GM18508 (cell line): ENCODE measurements at regions not wholly inside any gene's neighbourhood (a gene's known extent, or its start where the extent isn't known, plus 50 kb on each side); places are given as distances from the start of the nearest gene placed in this dataset.
"Not testable (repeated sequence)": the region's sequence is repeated elsewhere in the genome, so short reads cannot be mapped to it uniquely, and the experiment has no call there.

Experiments
- ATAC-seq: cut with Tn5 transposase; IDR thresholded peaks from one replicate; pipeline ENCODE4 v1.9.1; 2021; ENCODE audit warnings: moderate number of reproducible peaks; ENCODE audit not compliant: insufficient read depth, unreplicated experiment

DNA sequence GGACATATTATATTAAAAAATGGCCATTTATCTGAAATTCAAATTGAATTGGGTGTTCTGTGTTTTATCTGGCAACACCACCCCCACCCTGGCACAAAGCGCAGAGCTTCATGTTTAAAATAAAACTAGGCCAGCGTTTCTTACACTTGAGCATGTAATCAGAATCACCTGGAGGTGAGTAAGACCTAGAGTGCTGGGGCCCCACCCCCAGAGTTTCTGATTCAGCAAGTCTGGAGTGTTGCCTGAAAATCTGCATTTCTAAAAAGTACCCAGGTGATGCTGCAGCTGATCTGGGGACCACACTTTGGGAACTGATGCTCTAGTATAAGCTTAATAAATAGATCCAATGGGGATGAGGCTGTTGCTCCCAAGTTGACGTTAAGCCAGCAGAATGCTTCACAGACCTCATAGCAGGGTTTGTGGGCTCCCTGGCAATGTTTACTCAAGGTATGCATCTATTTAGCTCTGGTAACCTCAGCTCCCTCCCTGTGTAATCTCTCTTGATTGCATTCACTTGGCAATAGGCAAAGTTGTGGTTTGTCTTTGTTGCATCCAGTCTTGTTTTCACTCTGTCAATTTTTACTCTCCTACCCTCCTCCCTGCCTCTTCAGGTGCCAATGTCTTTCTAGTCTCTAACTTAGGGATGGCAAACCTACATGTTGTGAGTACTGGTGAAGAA lies 99.8 kb upstream of the TEX13D start:
- ATAC-seq: no peak

DNA sequence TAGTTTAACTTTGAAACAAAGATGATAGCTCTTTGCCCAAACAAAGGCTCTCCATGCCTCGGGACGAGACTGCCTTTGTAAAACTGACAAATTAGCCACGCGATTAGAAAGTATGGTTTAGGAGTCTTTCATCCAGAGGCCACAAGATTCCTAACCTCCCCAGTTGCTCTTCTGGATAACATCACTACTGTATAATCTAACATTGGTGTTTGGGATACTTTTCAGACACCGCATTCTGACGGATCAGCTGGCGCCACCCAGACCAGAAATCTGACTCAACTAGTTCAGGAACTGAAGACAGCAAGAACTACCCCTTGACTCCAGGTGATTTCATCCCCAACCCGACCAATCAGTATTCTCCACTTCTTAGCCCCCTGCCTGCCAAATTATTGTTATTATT lies 98.1 kb upstream of the TEX13D start:
- no peak for ATAC-seq

DNA sequence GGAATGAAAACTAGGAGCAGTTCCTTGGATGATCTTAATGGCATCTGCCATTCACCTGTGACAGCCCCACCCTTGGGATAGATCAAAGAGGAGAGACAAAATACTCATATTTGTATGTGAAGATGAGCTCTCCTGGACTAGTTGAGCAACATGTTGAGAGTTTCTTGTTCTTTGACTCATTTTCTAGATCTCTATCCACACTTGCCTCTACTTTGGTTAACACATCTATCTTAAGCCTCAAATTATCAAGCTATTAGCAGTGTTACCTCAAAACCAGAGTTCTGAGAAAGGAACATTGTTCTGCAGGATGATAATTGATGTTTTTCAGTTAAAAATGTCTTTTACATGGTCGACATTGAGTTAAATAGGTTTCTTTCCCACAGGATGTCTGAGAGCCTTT lies 94.2 kb upstream of the TEX13D start:
- ATAC-seq: no peak

DNA sequence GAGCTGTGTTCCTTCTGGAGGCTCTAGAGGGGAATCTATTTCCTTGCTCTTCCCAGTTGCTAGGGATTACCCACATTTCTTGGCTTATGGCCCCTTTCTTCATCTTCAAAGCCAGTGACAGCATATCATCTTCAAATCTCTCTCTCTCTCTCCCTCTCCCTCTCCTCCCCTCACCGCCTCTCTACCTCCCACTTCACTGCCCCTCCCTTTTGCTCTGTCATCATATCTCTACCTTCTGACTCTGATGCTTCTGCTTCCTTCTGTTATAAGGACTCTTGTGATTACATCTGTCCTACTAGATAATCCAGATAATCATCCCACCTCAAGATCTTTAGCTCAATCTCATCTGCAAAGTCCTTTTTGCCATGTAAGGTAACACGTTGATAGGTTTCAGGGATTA lies 93.1 kb upstream of the TEX13D start:
- peak; percentile 18 for ATAC-seq

DNA sequence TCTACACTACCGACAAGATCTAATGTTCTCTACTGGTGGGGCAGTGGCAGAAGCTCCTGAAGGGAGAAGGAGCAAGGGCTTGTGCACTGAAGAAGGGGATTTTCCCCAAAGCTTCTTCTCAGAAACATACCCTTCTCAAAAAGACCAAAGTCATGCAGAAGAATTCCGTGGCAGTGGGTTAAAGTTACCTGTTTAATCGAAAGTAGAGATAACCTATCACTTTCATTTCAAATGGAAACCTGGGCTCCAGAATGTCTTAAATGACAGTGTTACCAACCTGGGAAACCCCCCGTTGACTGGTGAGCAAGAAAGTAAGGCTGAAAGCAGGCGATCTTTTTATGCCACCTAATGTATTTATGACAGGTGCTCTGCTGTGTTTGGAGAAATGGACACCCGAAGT lies 92.5 kb upstream of the TEX13D start:
- ATAC-seq: peak; percentile 93

DNA sequence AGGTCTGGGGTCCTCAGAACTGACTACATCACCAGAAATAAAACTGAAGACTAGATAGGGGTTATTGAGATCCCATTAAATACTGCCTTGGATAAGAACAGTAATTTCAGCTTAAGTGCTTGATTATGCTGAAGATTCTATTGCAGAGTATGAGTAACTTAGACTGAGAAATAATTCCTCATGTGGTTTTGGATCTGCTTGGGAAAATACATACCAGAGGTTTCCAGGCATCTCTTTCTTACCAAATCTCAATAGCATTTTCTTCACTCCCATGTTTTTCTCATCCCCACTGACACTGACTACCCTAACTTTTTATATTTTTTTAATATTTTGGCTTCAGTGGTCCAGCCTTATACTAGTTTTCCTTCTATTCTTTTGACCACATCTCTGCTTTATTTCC lies 92.0 kb upstream of the TEX13D start:
- no peak for ATAC-seq

DNA sequence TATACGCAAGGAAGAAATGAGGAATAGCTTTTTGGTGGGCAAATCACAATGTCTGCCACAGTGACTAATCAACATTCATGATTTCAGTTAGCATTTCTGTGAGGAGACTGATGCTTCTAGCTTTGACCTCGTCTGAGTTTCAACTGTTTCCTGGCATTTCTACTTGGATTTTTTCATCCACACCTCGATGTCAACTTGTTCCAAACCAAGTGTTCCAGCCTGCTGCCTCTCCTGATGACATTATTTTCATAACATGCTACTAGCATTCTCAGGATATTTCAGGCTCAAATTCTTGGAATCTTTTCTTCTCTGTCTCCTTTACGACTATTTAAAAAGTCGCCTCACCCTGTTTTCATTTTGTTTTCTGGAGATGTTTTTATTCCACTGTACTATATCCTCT lies 90.3 kb upstream of the TEX13D start:
- no peak for ATAC-seq

DNA sequence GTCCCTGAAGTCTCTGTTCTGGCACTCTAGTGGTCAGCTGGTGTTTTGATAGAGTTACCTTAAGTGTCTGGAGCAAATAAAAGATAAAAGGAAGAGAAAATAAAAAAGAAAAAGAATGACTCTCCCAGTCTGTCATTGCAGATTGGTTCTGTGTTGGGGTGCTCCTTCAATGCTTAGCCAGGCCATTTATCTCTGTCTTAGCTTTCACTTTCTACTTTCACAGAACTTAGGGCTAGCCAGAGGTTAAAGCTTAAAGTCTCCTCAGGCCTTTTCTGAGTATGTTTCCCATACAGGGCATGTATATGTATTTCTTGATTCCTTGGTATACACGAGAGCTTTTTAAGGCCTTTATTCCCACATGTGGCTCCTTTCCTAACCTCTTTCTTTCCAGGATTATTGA lies 83.1 kb upstream of the TEX13D start:
- no peak for ATAC-seq

DNA sequence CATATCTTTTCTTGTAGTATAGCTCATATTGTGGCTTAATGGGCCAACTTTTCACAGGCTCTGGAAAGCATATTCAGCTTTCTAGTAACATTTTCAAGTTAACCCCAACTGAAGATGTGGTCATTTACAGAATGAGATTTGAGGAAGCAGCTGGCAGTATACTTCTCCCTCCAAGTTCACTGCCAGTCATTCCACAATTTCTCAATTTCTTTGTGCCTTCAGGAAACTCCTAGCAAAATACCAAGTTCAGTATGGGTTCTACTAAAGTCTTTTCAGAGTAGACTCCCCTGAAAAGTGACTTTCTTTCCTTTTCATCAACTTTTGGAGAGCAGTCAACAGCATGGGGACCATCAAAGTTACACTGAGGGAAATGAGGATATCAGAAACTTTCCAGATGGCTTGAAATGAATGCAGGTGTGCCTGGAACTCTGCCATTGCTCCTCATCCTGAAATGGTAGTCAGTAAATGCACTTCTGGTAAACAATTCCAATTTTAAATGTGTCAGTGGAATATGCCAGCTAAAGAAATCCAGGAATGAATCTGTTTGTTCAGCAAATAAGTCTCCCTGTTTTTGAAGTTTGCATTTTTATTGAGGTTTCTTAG lies 81.5 kb upstream of the TEX13D start:
- ATAC-seq: no peak

DNA sequence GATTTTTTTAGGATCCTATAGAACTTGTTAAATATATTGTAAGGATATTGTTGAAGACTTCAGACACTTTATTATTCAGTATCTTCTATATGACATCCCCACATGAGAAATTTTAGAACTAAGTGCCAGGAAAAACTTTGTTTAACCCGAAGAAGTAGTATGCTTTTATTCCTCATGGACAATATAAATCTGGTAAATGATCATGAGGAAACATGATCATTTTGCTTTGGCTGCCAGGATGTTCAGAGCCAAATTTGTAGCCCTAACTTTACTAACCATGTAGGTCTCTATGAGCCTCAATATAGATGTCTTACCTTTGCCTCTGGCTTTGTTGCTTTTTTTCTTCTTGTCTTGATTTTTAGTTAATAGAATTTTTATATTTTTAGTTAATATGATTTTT lies 77.8 kb upstream of the TEX13D start:
- ATAC-seq: no peak

DNA sequence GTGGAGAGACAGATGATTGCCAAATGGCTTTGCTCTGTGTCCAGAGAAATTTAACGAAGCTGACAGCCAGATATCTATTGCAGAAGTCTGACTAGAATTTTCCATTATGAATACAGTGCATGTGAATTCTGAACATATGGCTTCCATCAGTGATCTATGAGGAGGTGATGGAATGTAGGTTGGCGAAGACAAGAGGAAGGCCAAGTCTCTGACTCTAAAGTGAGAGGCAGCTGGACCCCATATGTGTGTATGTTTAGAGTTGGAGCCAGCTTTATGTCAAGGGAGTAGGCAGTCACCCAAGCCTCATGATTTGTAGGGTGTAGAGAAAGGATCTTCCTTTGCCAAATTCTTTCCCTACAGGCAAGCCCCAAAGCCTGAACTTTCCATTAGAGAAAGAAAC lies 76.2 kb upstream of the TEX13D start:
- ATAC-seq: no peak

DNA sequence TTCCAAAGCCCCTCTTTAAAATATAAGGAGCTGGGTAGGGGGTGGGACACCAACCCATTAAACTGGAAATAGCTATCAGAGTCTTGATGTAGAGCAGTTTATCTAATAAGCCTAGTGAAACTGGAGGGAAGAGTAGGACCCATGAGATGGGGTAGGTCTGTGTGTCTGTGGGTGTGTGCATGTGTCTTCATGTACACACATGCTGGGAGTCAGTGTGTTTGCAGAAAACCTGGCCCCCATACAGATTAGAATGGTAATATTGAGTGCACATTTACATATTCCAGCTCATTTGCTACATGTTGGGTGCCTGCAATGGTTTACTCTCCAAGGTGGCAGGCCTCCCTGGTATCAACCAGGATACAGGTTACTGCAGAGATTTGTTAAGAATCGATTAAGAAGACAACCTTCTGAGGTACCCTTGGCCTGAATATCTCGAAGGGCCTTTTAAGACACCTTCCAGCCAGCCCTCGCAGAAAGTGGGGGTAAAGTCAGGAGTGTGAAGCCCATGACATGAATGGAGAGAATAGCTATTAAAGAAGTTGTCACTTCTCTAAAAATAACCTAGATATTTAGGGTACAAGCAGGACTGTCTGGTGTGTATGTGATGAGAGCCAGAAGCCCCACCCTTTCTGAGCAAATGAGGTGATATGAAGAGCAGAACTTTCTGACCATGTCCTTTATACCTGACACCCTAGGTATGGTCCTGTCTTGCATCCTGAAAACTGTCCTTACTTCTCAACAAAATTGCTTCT lies 75.7 kb upstream of the TEX13D start:
- ATAC-seq: no peak

DNA sequence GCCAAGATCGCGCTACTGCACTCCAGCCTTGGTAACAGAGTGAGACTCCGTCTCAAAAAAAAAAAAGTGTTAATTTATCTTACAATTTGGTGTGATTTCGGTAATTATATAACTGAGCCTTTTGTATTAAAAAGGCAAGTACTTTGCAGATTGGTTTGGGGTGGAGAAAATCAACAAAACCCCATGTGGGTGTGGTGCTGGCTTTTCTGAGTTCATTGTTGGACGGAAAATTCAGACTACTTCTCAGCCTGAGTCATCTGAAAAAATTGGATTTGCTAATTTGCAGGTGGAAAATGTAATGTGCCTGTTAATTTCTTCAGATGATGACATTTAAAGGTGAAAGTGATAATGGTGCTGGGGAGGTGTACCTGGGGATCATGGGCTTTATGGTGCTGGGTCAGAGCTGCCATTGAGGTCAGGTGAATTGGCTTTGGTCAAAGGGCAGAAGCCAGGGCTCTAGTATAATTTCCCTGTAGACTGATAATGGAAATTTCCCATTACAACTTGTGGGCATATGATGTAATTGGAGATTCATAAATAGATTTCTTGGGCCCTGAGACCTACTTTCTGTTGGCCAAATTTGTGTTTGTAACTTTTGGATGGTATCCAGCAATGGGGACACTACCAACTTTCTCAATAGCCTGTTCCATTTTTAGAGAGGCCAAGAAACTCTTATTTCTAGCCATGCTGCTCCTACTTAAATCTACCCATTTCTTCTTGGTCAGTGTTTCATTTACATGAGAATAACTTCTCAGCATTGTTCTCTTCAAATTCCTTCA lies 74.3 kb upstream of the TEX13D start:
- no peak for ATAC-seq

DNA sequence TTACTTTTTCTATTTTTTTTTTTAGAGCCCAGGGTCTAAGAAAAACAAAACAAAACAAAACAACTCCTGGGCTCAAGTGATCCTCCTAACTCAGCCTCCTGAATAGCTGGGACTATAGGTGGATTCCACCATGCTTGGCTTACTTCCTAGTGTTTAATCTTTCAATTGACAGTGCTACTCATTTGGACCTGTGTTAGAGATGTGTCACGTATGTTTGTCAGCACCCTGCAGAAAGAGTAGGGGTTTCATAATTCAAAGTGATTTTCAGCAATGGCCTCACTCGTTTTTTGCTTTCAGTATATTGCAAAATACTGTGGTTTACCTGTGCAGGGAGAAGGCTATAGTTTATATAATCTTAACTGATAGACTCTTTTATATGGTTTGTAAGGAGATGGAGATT lies 71.6 kb upstream of the TEX13D start:
- no peak for ATAC-seq

DNA sequence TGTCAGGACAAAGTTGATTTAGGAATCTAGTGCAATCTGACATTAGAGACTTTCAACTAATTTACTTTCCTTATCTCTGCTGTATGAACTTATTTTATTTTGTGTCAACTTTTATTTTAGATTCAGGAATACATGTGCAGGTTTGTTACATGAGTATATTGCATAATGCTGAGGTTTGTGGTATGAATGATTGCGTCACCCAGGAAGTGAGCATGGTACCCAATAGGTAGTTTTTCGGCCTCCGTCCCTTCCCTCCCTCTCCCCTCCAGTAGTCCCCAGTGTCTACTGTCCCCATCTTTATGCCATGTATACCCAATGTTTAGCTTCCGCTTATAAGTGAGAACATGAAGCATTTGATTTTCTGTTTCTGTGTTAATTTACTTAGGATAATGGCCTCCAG lies 68.7 kb upstream of the TEX13D start:
- ATAC-seq: no peak

DNA sequence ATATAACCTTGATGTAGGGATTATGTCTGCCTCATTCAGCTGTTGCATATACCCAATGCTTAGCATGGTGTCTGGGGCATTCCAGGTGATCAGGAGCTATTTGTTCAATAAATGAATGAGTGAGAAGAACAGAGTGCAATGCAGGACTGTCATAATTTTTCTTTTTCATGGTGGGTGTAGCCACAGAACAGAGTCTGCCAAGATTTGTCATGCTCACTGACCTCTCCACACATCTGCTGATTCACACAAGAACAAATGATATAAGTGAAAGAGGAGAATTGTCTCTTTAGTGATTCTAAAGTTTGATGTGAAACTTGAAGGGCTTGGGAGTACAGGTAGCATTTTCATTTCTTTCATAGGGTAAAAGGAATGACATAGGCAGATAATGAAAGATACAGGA lies 64.4 kb upstream of the TEX13D start:
- no peak for ATAC-seq

DNA sequence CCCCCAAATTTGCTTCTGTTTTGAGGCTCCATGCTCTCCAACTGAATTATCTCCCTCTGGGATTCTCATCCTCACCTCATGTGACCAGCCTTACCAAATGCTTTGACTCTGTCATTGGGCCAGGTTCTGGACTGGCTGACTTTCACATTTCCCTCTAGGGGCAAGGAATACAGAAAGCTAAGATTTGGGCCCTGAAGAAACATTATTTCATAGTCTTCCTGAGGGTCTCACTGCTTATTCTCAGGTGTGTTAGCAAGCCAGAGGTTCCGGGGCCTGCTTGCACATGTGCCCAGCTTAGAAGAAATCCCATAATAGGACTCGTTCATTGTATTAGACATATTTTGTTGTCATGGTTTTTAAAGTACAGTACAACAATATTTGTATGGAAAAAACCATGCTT lies 62.6 kb upstream of the TEX13D start:
- ATAC-seq: no peak

DNA sequence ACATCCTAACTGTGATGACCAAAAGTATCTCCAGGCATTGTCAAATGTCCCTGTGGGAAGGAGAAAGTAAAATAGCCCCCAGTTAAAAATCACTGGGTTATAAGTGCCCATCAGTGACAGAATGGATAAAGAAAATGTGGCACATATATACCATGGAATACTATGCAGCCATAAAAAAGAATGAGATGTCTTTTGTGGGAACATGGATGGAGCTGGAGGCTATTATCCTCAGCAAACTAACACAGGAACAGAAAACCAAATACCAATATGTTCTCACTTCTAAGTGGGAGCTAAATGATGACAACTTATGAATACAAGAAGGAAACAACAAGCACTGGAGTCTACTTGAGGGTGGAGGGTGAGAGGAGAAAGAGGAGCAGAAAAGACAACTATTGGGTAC lies 60.9 kb upstream of the TEX13D start:
- not testable (repeated sequence) for ATAC-seq

DNA sequence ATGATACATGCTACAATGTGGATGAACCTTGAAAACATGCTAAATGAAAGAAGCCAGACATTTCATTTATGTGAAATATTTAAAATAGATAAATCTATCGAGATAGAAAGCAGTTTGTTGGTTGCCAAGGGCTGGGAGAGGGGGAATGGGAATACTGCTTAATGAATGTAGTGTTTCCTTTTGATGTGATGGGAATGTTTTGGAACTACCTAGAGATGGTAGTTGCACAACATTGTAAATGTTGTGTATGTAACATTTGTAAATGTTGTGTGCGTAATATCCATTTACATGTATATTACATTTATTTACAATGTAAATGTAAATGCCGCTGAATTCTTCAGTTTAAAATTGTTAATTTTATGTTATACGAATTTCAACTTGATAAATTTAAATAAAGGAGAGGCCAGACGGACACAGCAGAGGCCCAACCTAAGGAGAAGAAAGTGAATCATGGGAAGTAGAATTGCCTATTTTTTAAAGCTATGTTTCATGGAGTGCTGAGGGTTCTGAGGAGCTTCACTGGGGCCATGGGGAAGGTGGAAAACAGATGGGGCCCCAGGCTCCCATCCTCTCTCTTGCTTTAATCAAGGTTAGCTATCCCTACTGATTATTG lies 60.0 kb upstream of the TEX13D start:
- no peak for ATAC-seq

DNA sequence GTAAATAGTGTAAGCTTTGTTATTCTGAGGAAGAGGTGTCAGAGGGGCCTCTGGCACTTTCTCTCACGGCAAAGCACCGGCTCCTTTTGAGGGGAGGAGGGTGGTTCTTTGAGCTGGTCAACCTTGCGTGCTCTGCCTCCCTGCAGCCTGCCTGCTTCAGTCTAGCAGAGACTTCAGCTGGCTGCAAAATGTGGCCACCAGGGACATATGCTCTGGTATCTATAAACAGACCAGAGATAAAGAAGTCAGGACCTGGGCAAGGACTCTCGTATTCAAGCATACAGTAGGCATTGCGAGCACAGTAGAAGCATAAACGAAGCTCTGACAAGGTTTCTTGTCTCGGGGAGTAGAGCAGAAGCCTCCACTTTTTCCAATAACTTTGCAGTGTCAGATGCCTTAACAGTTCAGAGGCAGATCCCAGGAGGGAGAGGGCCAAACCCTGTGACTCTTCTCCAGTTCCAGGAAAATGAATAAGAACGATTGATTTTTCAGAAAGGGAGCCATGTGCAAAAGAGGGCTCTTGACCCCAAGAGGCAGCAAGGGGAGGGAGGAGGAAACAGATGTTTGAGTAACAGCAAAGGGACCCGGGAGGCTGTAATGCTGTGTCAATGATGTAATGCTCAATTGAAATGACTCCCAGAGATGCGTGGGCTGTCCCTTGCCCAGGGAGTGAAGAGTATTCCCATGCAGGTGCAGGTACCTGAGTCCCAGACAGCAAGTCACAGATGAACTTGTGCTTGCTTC lies 57.9 kb upstream of the TEX13D start:
- no peak for ATAC-seq
